IPS DF 6.9 (cell line): ENCODE measurements at regions not wholly inside any gene's neighbourhood (a gene's known extent, or its start where the extent isn't known, plus 50 kb on each side); places are given as distances from the start of the nearest gene placed in this dataset.
"Not testable (repeated sequence)": the region's sequence is repeated elsewhere in the genome, so short reads cannot be mapped to it uniquely, and the experiment has no call there.

ENCODE experiments used
- DNase-seq: peaks from one replicate; pipeline ENCODE4 v3.0.0-alpha.2; 2013; ENCODE audit warnings: low read depth, low spot score
- H3K27ac ChIP-seq: one replicate; pipeline ENCODE4 v1.5.1; 2013; ENCODE audit warnings: low read length, control low read depth
- H3K27me3 ChIP-seq: 2 replicates; pipeline ENCODE4 v1.6.1; 2013; ENCODE audit warnings: mild to moderate bottlenecking, low read length; ENCODE audit not compliant: control insufficient read depth, insufficient read depth
- H3K36me3 ChIP-seq: 2 replicates; pipeline ENCODE4 v1.6.1; 2013; ENCODE audit warnings: low read length; ENCODE audit not compliant: control insufficient read depth, insufficient read depth
- H3K4me1 ChIP-seq: 2 replicates; pipeline ENCODE4 v1.6.1; 2013; ENCODE audit warnings: low read length; ENCODE audit not compliant: control insufficient read depth, insufficient read depth
- H3K4me3 ChIP-seq: 2 replicates; pipeline ENCODE4 v1.5.1; 2013; ENCODE audit warnings: mild to moderate bottlenecking, low read length
- H3K9me3 ChIP-seq: 2 replicates; pipeline ENCODE4 v1.6.1; 2013; ENCODE audit warnings: low read length, inconsistent platforms; ENCODE audit not compliant: control insufficient read depth, insufficient read depth
- WGBS: extraction: QIAGEN DNeasy Blood & Tissue Kit; methylation state at CpG from one replicate; pipeline ENCODE4 v1.1.7; 2013; ENCODE audit warnings: mixed read lengths, missing lambda C conversion rate; ENCODE audit not compliant: insufficient read length, insufficient coverage; 5-methylcytosine and 5-hydroxymethylcytosine counted together

GRCh38 chr5:90338712-90339372, 70.7 kb downstream of the CETN3 start:
- no peak overlapping the region for H3K27ac ChIP-seq
- H3K27me3 ChIP-seq: no peaks in the 10 kb centered on the region
- H3K4me3 ChIP-seq: no peak overlapping the region
- H3K4me1 ChIP-seq: 0 out of 2 replicates have a peak, but pooled peaks cover 1% of the 10 kb centered on the region
- no peak for DNase-seq
- no peaks in the 10 kb centered on the region for H3K9me3 ChIP-seq
- no peaks in the 10 kb centered on the region for H3K36me3 ChIP-seq
- no CpG with 5 or more reads among the region's 5 CpGs for WGBS

DNA sequence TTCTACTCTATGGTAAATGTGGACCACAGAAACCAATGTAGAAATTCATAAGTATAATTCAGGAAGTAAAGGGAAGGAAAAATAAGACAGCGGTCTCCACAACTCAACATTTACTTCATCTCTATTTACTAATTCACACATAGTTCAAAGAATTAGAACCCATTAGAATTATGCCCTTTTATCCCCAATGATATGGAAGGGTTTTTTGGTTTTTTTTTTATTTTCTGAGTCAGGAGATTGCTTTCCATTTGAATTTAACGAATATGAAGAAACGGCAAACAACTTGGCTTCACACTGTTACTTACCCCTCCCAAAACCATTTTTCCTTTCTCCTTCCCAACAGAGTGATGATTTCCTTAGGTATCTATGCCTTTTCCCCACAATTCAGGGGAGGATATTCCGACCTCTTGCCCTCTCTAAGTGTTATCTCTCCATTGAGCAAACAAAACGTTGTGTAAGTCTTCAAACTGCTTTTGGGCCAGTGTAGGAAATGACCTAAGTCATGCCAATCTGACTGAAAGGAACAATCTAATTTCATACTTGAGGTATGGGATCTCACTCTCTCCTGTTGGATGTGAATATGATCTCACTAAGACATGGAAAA, 72.0 kb downstream of the CETN3 start:
- Histone ChIP-seq H3K27me3 (no peaks in the 10 kb centered on the region), H3K9me3 (no peaks in the 10 kb centered on the region), H3K36me3 (no peaks in the 10 kb centered on the region), H3K4me3 (no peak overlapping the region), H3K4me1 (0 out of 2 replicates have a peak, but pooled peaks cover under 1% of the 10 kb centered on the region), H3K27ac (no peak overlapping the region)
- WGBS: no CpG with 5 or more reads among the region's 5 CpGs
- DNase-seq: no peak

DNA sequence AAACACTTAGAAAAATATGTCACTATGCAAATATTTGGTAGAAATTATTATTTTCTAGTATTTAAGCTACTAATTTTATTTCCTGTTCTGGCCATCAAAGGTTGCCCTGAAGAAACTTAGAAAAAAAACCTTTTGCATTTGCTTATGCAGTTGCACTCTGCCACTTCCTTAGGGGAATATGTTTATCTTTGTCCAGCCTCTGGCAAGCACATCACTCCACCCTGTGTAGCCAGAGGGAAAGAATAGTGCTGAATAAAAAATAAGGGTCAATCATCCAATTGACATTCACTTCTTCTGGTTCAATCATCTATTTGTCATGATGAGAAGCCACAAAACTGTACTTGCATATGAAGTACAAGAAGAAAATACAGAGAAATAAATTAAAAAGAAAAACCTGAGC, 72.8 kb downstream of the CETN3 start:
- H3K9me3 ChIP-seq: no peaks in the 10 kb centered on the region
- H3K36me3 ChIP-seq: no peaks in the 10 kb centered on the region
- no peaks in the 10 kb centered on the region for H3K27me3 ChIP-seq
- no peak overlapping the region for H3K4me3 ChIP-seq
- H3K4me1 ChIP-seq: no peaks in the 10 kb centered on the region
- no peak for DNase-seq
- no peak overlapping the region for H3K27ac ChIP-seq

- no peak for DNase-seq
- no peaks in the 10 kb centered on the region for H3K9me3 ChIP-seq
- H3K36me3 ChIP-seq: no peaks in the 10 kb centered on the region
- no peak overlapping the region for H3K4me3 ChIP-seq
- H3K27ac ChIP-seq: no peak overlapping the region
- no peaks in the 10 kb centered on the region for H3K27me3 ChIP-seq
- WGBS: no CpG with 5 or more reads among the region's 1 CpG
- H3K4me1 ChIP-seq: no peaks in the 10 kb centered on the region
Observed at GRCh38 chr5:90334741-90335140, 74.8 kb downstream of the CETN3 start.

DNA sequence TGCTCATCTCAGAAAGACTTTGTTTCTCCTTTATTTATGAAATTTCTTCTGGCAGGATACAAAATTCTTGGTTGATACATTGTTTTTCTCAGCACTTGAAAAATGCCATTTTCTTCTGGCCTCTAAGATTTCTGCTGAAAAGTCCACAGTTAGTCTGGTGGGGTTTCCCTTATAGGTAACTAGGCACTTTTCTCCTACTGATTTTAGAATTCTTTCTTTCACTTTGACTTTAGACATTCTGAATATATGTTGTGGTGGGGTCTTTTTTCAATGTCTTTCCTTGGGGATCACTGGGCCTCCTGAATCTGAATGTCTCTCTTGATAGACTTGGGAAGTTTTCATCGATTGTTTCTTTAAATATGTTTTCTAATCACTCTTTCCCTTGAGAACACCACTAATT, 79.6 kb downstream of the CETN3 start:
- no peaks in the 10 kb centered on the region for H3K9me3 ChIP-seq
- no peak for DNase-seq
- no peaks in the 10 kb centered on the region for H3K4me1 ChIP-seq
- H3K27ac ChIP-seq: no peak overlapping the region
- no peak overlapping the region for H3K4me3 ChIP-seq
- no CpG with 5 or more reads among the region's 1 CpG for WGBS
- no peaks in the 10 kb centered on the region for H3K27me3 ChIP-seq
- no peaks in the 10 kb centered on the region for H3K36me3 ChIP-seq

GRCh38 chr5:90326995-90327394, 82.6 kb downstream of the CETN3 start:
- Histone ChIP-seq H3K4me3 (no peak overlapping the region), H3K4me1 (no peaks in the 10 kb centered on the region), H3K9me3 (no peaks in the 10 kb centered on the region), H3K27me3 (no peaks in the 10 kb centered on the region), H3K27ac (no peak overlapping the region), H3K36me3 (no peaks in the 10 kb centered on the region)
- no peak for DNase-seq
- WGBS: no CpG with 5 or more reads among the region's 7 CpGs

- Histone ChIP-seq H3K4me3 (no peak overlapping the region), H3K4me1 (no peaks in the 10 kb centered on the region), H3K36me3 (no peaks in the 10 kb centered on the region), H3K27ac (no peak overlapping the region), H3K27me3 (no peaks in the 10 kb centered on the region), H3K9me3 (no peaks in the 10 kb centered on the region)
- DNase-seq: no peak
- WGBS: no CpG with 5 or more reads among the region's 1 CpG
Observed at GRCh38 chr5:90325093-90325492, 84.5 kb downstream of the CETN3 start.

DNA sequence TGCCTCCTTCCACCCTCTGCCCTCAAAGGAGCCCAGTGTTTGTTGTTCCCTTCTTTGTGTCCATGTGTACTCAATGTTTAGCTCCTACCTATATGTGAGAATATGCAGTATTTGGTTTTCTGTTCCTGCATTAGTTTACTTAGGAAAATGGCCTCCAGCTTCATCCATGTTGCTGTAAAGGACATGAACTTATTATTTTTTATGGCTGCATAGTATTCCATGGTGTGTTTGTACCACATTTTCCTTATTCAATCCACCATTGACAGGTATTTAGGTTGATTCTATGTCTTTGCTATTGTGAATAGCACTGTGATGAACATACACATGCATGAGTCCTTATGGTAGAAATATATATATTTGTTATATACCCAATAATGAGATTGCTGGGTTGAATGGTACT, 89.2 kb downstream of the CETN3 start:
- not testable (repeated sequence) for H3K4me3 ChIP-seq, H3K27ac ChIP-seq, H3K36me3 ChIP-seq, H3K9me3 ChIP-seq, DNase-seq, H3K27me3 ChIP-seq, H3K4me1 ChIP-seq

GRCh38 chr5:90312027-90312426, 97.5 kb downstream of the CETN3 start:
- Histone ChIP-seq H3K27ac (no peak overlapping the region), H3K4me1 (no peaks in the 10 kb centered on the region), H3K36me3 (no peaks in the 10 kb centered on the region), H3K9me3 (no peaks in the 10 kb centered on the region), H3K4me3 (no peak overlapping the region), H3K27me3 (no peaks in the 10 kb centered on the region)
- WGBS: no CpG with 5 or more reads among the region's 2 CpGs
- no peak for DNase-seq

- Histone ChIP-seq H3K9me3 (no peaks in the 10 kb centered on the region), H3K4me3 (no peak overlapping the region), H3K36me3 (no peaks in the 10 kb centered on the region), H3K4me1 (no peaks in the 10 kb centered on the region), H3K27me3 (no peaks in the 10 kb centered on the region), H3K27ac (no peak overlapping the region)
- WGBS: no CpG with 5 or more reads among the region's 4 CpGs
- no peak for DNase-seq
Observed at GRCh38 chr5:90311401-90311800, 98.2 kb downstream of the CETN3 start.
